HepG2 (cell line): ENCODE measurements at regions not wholly inside any gene's neighbourhood (a gene's known extent, or its start where the extent isn't known, plus 50 kb on each side); places are given as distances from the start of the nearest gene placed in this dataset.

Experiments used
- HMG20B ChIP-seq: conservative IDR thresholded peaks from 2 replicates; pipeline ENCODE4 v1.6.1; 2016; ENCODE audit warnings: missing genetic modification reagents, missing compliant biosample characterization
- JARID2 ChIP-seq: sonication (generic); formaldehyde crosslinking; IDR thresholded peaks from 2 replicates; pipeline ENCODE4 v1.8.1; 2023; ENCODE audit warnings: missing genetic modification reagents, inconsistent platforms; ENCODE audit not compliant: insufficient replicate concordance
- MTA1 ChIP-seq: sonication (generic); formaldehyde crosslinking; IDR thresholded peaks from 2 replicates; pipeline ENCODE4 v1.4.0; 2020; ENCODE audit warnings: missing genetic modification reagents, mild to moderate bottlenecking, borderline replicate concordance
- NFE2 ChIP-seq: sonication (generic); formaldehyde crosslinking; IDR thresholded peaks from 2 replicates; pipeline ENCODE4 v1.4.0; 2020; ENCODE audit warnings: missing genetic modification reagents
- NFKBIZ ChIP-seq: IDR thresholded peaks from 2 replicates; pipeline ENCODE4 v1.6.1; 2018; ENCODE audit warnings: missing genetic modification reagents, missing compliant biosample characterization
- ZFYVE20 ChIP-seq: sonication (generic); formaldehyde crosslinking; IDR thresholded peaks from 2 replicates; pipeline ENCODE4 v1.8.0; 2023; ENCODE audit warnings: low read depth, mild to moderate bottlenecking, moderate library complexity, missing genetic modification reagents, borderline replicate concordance
- ZNF232 ChIP-seq: sonication (generic); formaldehyde crosslinking; IDR thresholded peaks from 2 replicates; pipeline ENCODE4 v1.4.0; 2020; ENCODE audit warnings: missing genetic modification reagents, borderline replicate concordance
- ZNF329 ChIP-seq: sonication (generic); formaldehyde crosslinking; IDR thresholded peaks from 2 replicates; pipeline ENCODE4 v1.9.0; 2021; ENCODE audit warnings: low read depth, mild to moderate bottlenecking, missing genetic modification reagents
- ZNF549 ChIP-seq: sonication (generic); formaldehyde crosslinking; IDR thresholded peaks from 2 replicates; pipeline ENCODE4 v1.5.0; 2020; ENCODE audit warnings: missing genetic modification reagents
- ZZZ3 ChIP-seq: sonication (generic); formaldehyde crosslinking; IDR thresholded peaks from 2 replicates; pipeline ENCODE4 v1.4.0; 2020; ENCODE audit warnings: missing genetic modification reagents, mild to moderate bottlenecking, borderline replicate concordance
- TF ChIP-seq, protein P1 (sequence below): sonication (generic); formaldehyde crosslinking; IDR thresholded peaks from 2 replicates; pipeline ENCODE4 v1.4.0; 2020; ENCODE audit warnings: missing genetic modification reagents
- TF ChIP-seq, protein P2 (sequence below): sonication (generic); formaldehyde crosslinking; IDR thresholded peaks from 2 replicates; pipeline ENCODE4 v1.4.0; 2020; ENCODE audit warnings: low read depth, mild to moderate bottlenecking, missing genetic modification reagents
- TF ChIP-seq, protein P3 (sequence below), 2 experiments: sonication (generic) in 1 of 2; formaldehyde crosslinking in 1 of 2; IDR thresholded peaks; 2 replicates each; pipeline versions ENCODE4 v1.6.1 to v1.9.0; 2014 to 2022; ENCODE audit warnings: antibody characterized with exemption in 1 of 2, borderline replicate concordance in 1 of 2, inconsistent platforms in 1 of 2, low read depth in 1 of 2, missing genetic modification reagents in 1 of 2
- TF ChIP-seq, protein P4 (sequence below): sonication (generic); formaldehyde crosslinking; conservative IDR thresholded peaks from 2 replicates; pipeline ENCODE4 v1.4.0; 2020; ENCODE audit warnings: mild to moderate bottlenecking, missing genetic modification reagents, moderate library complexity
- TF ChIP-seq, protein P5 (sequence below): sonication (generic); formaldehyde crosslinking; IDR thresholded peaks from 2 replicates; pipeline ENCODE4 v1.4.0; 2020; ENCODE audit warnings: missing genetic modification reagents

DNA sequence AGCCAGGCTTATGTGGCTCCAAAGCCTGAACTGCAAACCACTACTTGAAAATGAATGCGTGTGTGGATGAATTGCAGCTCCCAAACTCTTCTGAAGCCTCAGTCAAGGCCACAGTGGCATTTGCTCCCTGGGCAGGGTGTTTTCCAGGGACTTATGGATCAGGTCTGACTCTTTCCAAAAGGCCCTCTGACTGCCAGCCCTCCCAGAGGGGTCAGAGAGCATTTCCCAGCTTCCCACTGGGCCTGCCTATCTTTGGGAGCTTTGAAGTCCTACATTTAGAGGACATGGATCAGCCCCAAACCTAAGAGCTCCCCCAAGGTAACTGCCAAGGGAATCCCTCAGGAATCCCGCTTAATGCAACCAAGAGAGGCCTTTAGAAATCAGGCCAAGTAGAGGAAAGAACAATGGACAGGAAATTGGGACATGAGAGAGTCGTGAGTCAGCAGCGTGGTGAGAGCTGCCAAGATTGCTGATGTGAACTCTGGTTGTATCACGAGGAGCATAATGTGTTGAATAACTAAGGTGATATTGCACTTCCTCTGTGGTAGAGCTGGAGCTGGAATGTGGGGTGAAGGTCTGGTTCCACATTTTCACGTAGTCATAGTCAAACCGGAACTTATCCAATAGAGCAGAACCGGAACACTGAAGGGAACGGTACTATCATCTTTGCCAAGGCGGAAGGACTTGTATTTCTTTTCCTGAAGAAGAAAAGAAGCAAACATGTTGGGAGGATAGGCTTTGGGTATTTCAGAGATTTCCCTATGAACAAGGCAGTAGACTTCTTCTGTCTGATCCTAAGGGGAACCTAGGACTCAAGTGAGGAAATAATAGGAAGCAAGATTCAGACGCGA lies 99.4 kb upstream of the JUN start (continued):
- TF ChIP-seq, protein P1, sequence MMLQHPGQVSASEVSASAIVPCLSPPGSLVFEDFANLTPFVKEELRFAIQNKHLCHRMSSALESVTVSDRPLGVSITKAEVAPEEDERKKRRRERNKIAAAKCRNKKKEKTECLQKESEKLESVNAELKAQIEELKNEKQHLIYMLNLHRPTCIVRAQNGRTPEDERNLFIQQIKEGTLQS = peak; percentile 63; the same call in 1 of the 2 replicates
- TF ChIP-seq NFKBIZ (CRISPR knock-in tag) (no peak; the same call in 1 of the 2 replicates), MTA1 (CRISPR knock-in tag) (no peak), ZNF549 (CRISPR knock-in tag) (no peak), ZNF232 (CRISPR knock-in tag) (no peak), JARID2 (CRISPR knock-in tag) (no peak), NFE2 (peak; percentile 77), ZZZ3 (CRISPR knock-in tag) (no peak), ZNF329 (CRISPR knock-in tag) (no peak), ZFYVE20 (CRISPR knock-in tag) (no peak), HMG20B (CRISPR knock-in tag) (no peak)
- TF ChIP-seq, protein P2, sequence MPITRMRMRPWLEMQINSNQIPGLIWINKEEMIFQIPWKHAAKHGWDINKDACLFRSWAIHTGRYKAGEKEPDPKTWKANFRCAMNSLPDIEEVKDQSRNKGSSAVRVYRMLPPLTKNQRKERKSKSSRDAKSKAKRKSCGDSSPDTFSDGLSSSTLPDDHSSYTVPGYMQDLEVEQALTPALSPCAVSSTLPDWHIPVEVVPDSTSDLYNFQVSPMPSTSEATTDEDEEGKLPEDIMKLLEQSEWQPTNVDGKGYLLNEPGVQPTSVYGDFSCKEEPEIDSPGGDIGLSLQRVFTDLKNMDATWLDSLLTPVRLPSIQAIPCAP (CRISPR knock-in tag) = no peak
- TF ChIP-seq, protein P3, sequence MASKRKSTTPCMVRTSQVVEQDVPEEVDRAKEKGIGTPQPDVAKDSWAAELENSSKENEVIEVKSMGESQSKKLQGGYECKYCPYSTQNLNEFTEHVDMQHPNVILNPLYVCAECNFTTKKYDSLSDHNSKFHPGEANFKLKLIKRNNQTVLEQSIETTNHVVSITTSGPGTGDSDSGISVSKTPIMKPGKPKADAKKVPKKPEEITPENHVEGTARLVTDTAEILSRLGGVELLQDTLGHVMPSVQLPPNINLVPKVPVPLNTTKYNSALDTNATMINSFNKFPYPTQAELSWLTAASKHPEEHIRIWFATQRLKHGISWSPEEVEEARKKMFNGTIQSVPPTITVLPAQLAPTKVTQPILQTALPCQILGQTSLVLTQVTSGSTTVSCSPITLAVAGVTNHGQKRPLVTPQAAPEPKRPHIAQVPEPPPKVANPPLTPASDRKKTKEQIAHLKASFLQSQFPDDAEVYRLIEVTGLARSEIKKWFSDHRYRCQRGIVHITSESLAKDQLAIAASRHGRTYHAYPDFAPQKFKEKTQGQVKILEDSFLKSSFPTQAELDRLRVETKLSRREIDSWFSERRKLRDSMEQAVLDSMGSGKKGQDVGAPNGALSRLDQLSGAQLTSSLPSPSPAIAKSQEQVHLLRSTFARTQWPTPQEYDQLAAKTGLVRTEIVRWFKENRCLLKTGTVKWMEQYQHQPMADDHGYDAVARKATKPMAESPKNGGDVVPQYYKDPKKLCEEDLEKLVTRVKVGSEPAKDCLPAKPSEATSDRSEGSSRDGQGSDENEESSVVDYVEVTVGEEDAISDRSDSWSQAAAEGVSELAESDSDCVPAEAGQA (IDR thresholded peaks at IDR 0.05; ENCODE audit: low read depth) = no peak
- TF ChIP-seq, protein P3 (CRISPR knock-in tag; IDR thresholded peaks at IDR 0.05; ENCODE audit: borderline replicate concordance) = no peak
- TF ChIP-seq, protein P4, sequence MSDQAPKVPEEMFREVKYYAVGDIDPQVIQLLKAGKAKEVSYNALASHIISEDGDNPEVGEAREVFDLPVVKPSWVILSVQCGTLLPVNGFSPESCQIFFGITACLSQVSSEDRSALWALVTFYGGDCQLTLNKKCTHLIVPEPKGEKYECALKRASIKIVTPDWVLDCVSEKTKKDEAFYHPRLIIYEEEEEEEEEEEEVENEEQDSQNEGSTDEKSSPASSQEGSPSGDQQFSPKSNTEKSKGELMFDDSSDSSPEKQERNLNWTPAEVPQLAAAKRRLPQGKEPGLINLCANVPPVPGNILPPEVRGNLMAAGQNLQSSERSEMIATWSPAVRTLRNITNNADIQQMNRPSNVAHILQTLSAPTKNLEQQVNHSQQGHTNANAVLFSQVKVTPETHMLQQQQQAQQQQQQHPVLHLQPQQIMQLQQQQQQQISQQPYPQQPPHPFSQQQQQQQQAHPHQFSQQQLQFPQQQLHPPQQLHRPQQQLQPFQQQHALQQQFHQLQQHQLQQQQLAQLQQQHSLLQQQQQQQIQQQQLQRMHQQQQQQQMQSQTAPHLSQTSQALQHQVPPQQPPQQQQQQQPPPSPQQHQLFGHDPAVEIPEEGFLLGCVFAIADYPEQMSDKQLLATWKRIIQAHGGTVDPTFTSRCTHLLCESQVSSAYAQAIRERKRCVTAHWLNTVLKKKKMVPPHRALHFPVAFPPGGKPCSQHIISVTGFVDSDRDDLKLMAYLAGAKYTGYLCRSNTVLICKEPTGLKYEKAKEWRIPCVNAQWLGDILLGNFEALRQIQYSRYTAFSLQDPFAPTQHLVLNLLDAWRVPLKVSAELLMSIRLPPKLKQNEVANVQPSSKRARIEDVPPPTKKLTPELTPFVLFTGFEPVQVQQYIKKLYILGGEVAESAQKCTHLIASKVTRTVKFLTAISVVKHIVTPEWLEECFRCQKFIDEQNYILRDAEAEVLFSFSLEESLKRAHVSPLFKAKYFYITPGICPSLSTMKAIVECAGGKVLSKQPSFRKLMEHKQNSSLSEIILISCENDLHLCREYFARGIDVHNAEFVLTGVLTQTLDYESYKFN = peak; percentile 78
- TF ChIP-seq, protein P5, sequence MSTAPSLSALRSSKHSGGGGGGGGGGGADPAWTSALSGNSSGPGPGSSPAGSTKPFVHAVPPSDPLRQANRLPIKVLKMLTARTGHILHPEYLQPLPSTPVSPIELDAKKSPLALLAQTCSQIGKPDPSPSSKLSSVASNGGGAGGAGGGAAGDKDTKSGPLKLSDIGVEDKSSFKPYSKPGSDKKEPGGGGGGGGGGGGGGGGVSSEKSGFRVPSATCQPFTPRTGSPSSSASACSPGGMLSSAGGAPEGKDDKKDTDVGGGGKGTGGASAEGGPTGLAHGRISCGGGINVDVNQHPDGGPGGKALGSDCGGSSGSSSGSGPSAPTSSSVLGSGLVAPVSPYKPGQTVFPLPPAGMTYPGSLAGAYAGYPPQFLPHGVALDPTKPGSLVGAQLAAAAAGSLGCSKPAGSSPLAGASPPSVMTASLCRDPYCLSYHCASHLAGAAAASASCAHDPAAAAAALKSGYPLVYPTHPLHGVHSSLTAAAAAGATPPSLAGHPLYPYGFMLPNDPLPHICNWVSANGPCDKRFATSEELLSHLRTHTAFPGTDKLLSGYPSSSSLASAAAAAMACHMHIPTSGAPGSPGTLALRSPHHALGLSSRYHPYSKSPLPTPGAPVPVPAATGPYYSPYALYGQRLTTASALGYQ = no peak
